ENCODE measurements at regions not wholly inside any gene's neighbourhood (a gene's known extent, or its start where the extent isn't known, plus 50 kb on each side); places are given as distances from the start of the nearest gene placed in this dataset.

DNA sequence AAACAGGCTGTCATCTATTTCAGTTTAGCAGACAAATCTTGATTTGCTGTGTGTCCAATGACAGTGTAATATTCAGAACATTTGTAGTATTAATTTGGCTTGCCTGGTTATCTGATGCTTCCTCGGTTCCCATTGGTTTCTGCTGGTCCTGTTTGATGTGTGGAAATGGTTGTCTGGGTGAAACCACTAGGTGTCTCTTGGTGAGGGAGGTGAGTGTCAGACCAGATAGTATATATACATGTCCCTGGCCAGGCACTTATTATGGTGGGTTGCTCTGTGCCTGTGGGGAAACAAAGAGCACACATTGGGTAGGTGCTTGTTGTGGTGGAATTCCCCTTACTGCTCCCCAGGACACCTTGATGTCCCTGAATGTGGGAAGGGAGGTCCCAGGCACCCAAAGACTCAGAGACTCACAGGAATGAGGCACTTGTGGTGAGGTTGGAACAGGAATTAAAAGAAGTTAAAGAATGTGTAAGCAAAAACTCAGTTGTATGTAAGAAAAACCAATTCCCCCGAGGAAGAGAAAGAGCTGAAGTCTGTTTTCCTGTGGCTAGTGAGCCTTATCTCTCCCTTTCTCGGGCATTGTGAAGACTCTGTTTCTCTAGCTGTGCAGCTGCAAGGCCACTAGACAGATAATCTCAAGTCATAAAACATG lies 1519.1 kb downstream of the BRINP3 start:
- DNase-seq, result no peak
- no peaks in the 10 kb centered on the region for H3K9me3 ChIP-seq (replicated peaks)
- no peak overlapping the region for H3K27ac ChIP-seq
- no peaks in the 10 kb centered on the region for H3K27me3 ChIP-seq
- no peak overlapping the region for H3K4me3 ChIP-seq
- H3K36me3 ChIP-seq, result no peaks in the 10 kb centered on the region
- H3K4me1 ChIP-seq, result no peaks in the 10 kb centered on the region

GRCh38 chr1:188986745-188987417 lies 1490.8 kb downstream of the BRINP3 start:
- Histone ChIP-seq H3K4me1 (peaks cover 9% of the 10 kb centered on the region; the same call in 1 of the 2 replicates), H3K27me3 (no peaks in the 10 kb centered on the region), H3K4me3 (no peak overlapping the region), H3K27ac (no peak overlapping the region), H3K36me3 (no peaks in the 10 kb centered on the region), H3K9me3 (replicated peaks) (no peaks in the 10 kb centered on the region)
- DNase-seq, result peak; percentile 82 to 86

GRCh38 chr1:188988589-188988988 lies 1489.1 kb downstream of the BRINP3 start:
- DNase-seq, result no peak
- Histone ChIP-seq H3K4me1 (peaks cover 9% of the 10 kb centered on the region; the same call in 1 of the 2 replicates), H3K9me3 (replicated peaks) (no peaks in the 10 kb centered on the region), H3K36me3 (no peaks in the 10 kb centered on the region), H3K27ac (no peak overlapping the region), H3K27me3 (no peaks in the 10 kb centered on the region), H3K4me3 (no peak overlapping the region)

GRCh38 chr1:188991221-188991930 lies 1486.3 kb downstream of the BRINP3 start:
- no peaks in the 10 kb centered on the region for H3K36me3 ChIP-seq
- no peak for DNase-seq
- no peak overlapping the region for H3K27ac ChIP-seq
- H3K9me3 ChIP-seq (replicated peaks), result no peaks in the 10 kb centered on the region
- no peak overlapping the region for H3K4me3 ChIP-seq
- peaks cover 7% of the 10 kb centered on the region; the same call in 1 of the 2 replicates for H3K4me1 ChIP-seq
- no peaks in the 10 kb centered on the region for H3K27me3 ChIP-seq

DNA sequence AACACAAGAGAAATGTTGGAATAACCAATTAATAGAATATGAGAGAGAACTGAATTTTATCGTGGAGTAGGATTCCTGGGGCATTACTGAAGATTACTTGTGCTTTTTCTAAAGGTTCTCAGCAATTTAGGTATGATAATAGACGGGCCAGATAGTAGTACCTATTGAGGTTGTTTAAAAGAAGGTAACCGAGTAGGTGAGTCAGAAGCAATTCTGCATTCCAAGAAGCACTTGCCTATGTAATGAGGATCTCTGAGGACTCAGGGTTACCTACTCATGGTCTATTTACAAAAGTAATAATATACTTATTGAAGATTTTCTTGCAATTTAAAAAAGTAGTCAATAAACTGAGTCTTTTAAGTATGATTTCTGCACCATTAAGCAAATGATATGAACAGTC lies 1469.8 kb downstream of the BRINP3 start:
- H3K27ac ChIP-seq, result no peak overlapping the region
- no peaks in the 10 kb centered on the region for H3K36me3 ChIP-seq
- H3K27me3 ChIP-seq, result no peaks in the 10 kb centered on the region
- H3K9me3 ChIP-seq (replicated peaks), result no peaks in the 10 kb centered on the region
- no peak overlapping the region for H3K4me3 ChIP-seq
- no peak for DNase-seq
- H3K4me1 ChIP-seq, result no peaks in the 10 kb centered on the region

GRCh38 chr1:189021577-189021976 lies 1456.1 kb downstream of the BRINP3 start:
- DNase-seq, result no peak
- Histone ChIP-seq H3K36me3 (no peaks in the 10 kb centered on the region), H3K27me3 (no peaks in the 10 kb centered on the region), H3K27ac (no peak overlapping the region), H3K9me3 (replicated peaks) (no peaks in the 10 kb centered on the region), H3K4me1 (no peaks in the 10 kb centered on the region), H3K4me3 (no peak overlapping the region)

- Histone ChIP-seq H3K4me1 (no peaks in the 10 kb centered on the region), H3K4me3 (no peak overlapping the region), H3K27ac (no peak overlapping the region), H3K27me3 (no peaks in the 10 kb centered on the region), H3K36me3 (no peaks in the 10 kb centered on the region), H3K9me3 (replicated peaks) (no peaks in the 10 kb centered on the region)
- no peak for DNase-seq
These were observed 1455.6 kb downstream of the BRINP3 start for GRCh38 chr1:189022015-189022414.

DNA sequence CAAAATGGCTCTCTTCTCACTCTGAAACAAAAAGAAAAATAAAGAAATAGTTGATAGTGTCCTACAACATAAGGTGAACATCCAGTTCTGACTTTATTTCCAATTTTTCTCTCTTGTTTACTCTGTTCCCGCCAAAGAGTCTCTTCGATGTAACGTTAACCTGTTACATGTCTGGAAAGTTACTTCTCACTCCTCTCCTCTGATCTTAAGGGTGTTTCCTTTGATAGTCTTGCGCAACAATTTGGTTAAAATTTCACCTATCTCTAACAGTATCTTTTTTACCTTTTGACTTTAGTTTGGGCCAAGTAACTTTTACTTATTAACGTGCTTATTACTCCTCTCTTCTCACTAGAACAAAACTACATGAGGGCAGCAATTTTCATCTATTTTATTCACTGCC lies 1450.2 kb downstream of the BRINP3 start:
- Histone ChIP-seq H3K27ac (no peak overlapping the region), H3K36me3 (no peaks in the 10 kb centered on the region), H3K4me3 (no peak overlapping the region), H3K9me3 (replicated peaks) (no peaks in the 10 kb centered on the region), H3K27me3 (no peaks in the 10 kb centered on the region), H3K4me1 (no peaks in the 10 kb centered on the region)
- DNase-seq, result no peak

DNA sequence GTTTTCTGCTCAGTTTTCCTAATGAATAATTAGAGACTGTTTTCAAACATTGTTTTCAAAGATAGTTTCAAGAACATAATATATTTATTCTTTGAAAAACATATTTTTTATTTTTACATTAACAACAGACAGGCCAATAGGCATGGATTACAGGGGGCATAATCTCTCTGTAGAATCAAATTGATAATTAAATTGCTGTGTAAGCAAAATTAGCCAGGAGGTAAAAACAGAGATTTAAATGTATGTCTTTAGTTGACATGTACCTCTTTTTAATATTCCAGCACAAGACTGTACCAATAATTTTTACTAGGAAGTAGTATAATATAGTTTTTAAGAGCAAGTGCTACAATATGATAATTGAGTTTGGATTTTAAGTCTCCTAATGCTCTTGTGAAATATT lies 1444.5 kb downstream of the BRINP3 start:
- no peaks in the 10 kb centered on the region; the same call in 1 of the 2 replicates for H3K9me3 ChIP-seq (replicated peaks)

DNA sequence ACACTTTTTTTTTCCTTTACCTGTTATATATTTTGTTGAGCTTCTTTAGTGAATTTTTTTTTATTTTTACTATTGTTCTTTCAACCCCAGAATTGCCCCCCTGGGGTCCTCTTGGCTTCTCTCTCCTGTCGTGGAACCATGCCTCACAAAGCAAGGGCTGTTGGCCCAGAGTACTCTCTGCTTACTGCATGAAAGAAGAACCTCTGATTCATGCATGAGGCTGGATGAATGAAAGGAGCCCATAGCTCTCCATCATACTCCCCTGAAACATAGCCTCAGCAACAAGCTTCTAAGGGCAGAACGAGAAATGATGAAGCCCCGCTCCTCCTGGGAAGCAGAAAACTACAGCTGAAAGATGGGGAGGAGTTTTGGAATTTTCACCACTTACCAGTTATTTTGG lies 1441.0 kb downstream of the BRINP3 start:
- Histone ChIP-seq H3K4me1 (no peaks in the 10 kb centered on the region), H3K27ac (no peak overlapping the region), H3K27me3 (no peaks in the 10 kb centered on the region), H3K36me3 (no peaks in the 10 kb centered on the region), H3K9me3 (replicated peaks) (no peaks in the 10 kb centered on the region; the same call in 1 of the 2 replicates), H3K4me3 (no peak overlapping the region)
- DNase-seq, result no peak

More for the DNA sequence above, 1444.5 kb downstream of the BRINP3 start:
- Histone ChIP-seq H3K36me3 (no peaks in the 10 kb centered on the region), H3K4me1 (no peaks in the 10 kb centered on the region), H3K27ac (no peak overlapping the region), H3K4me3 (no peak overlapping the region), H3K27me3 (no peaks in the 10 kb centered on the region)
- no peak for DNase-seq

- DNase-seq, result no peak
- H3K4me1 ChIP-seq, result no peaks in the 10 kb centered on the region
- H3K27me3 ChIP-seq, result no peaks in the 10 kb centered on the region
- no peaks in the 10 kb centered on the region for H3K36me3 ChIP-seq
- no peak overlapping the region for H3K27ac ChIP-seq
- H3K9me3 ChIP-seq (replicated peaks), result no peaks in the 10 kb centered on the region
- H3K4me3 ChIP-seq, result no peak overlapping the region
These were observed 1431.5 kb downstream of the BRINP3 start for GRCh38 chr1:189046127-189046526.

GRCh38 chr1:189084811-189085210 lies 1392.9 kb downstream of the BRINP3 start:
- no peak overlapping the region for H3K4me3 ChIP-seq
- no peaks in the 10 kb centered on the region for H3K27me3 ChIP-seq
- H3K4me1 ChIP-seq, result no peaks in the 10 kb centered on the region
- no peaks in the 10 kb centered on the region for H3K36me3 ChIP-seq
- no peaks in the 10 kb centered on the region for H3K9me3 ChIP-seq (replicated peaks)
- H3K27ac ChIP-seq, result no peak overlapping the region
- no peak for DNase-seq

DNA sequence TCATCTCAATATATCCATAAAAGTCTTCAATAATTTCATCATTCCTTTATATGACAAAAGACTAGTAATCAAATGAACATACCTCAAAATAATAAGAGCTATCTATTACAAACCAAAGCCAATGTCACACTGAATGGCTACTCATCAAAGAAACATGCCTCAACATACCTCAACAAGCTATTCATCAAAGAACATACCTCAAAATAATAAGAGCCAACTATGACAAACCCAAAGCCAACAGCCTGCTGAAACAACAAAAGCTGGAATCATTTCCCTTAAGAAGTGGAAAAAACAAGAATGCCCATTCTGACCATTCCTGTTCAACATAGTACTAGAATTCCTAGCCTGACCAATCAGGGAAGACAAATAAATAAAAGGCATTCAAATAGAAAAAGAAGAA lies 1373.7 kb downstream of the BRINP3 start:
- Histone ChIP-seq H3K27ac (no peak overlapping the region), H3K9me3 (replicated peaks) (no peaks in the 10 kb centered on the region), H3K4me3 (no peak overlapping the region), H3K4me1 (no peaks in the 10 kb centered on the region), H3K27me3 (no peaks in the 10 kb centered on the region), H3K36me3 (no peaks in the 10 kb centered on the region)
- no peak for DNase-seq

- DNase-seq, result no peak
- no peaks in the 10 kb centered on the region for H3K4me1 ChIP-seq
- H3K9me3 ChIP-seq (replicated peaks), result no peaks in the 10 kb centered on the region
- no peaks in the 10 kb centered on the region for H3K36me3 ChIP-seq
- H3K27me3 ChIP-seq, result no peaks in the 10 kb centered on the region
- no peak overlapping the region for H3K4me3 ChIP-seq
- no peak overlapping the region for H3K27ac ChIP-seq
These were observed 1360.4 kb downstream of the BRINP3 start for GRCh38 chr1:189117072-189117770.

DNA sequence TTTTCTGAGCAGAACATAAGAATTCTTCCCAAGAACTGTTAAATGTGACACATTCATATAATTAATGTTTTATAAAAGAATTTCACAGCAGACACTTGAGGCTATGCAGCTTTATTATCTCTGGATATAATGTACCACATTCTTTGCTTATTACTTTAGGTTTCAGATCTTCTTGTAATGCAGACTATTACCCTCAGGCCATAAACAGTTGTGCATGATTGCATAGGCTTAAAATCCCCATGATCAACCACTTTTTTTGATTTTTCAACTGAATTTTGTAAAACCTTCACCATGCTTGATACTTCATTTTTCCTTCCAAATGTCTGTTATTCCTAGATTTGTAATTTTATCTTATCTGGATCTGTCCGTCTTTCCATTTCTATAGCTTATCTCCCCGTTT lies 1355.7 kb downstream of the BRINP3 start:
- H3K36me3 ChIP-seq, result no peaks in the 10 kb centered on the region
- H3K27me3 ChIP-seq, result no peaks in the 10 kb centered on the region
- no peak overlapping the region for H3K4me3 ChIP-seq
- H3K27ac ChIP-seq, result no peak overlapping the region
- no peaks in the 10 kb centered on the region for H3K9me3 ChIP-seq (replicated peaks)
- H3K4me1 ChIP-seq, result no peaks in the 10 kb centered on the region
- no peak for DNase-seq
